Activated naive CD8-positive, alpha-beta T cell treated with anti-CD3 and anti-CD28 coated beads, Interleukin-2, amount 50 U/mL, for 24 hours (primary cell): ENCODE measurements at regions not wholly inside any gene's neighbourhood (a gene's known extent, or its start where the extent isn't known, plus 50 kb on each side); places are given as distances from the start of the nearest gene placed in this dataset.
A peak's percentile ranks its signal among the peaks of the same experiment; 100 is the strongest.

Experiments used
- ATAC-seq: fragments of 150-1000 bp; cut with Tn5 transposase; one replicate; pipeline ENCODE4 v1.10.0; 2021
- DNase-seq: peaks from one replicate; pipeline ENCODE4 v3.0.0; 2021
- H3K27ac Mint-ChIP-seq: one replicate; pipeline ENCODE4 v1.8.0; 2021; ENCODE audit warnings: mild to moderate bottlenecking, mixed read lengths
- H3K27me3 Mint-ChIP-seq: one replicate; pipeline ENCODE4 v1.8.0; 2021; ENCODE audit warnings: mixed read lengths
- H3K36me3 Mint-ChIP-seq: one replicate; pipeline ENCODE4 v1.8.0; 2021; ENCODE audit warnings: low read depth, mixed read lengths
- H3K4me1 Mint-ChIP-seq: one replicate; pipeline ENCODE4 v1.8.0; 2021; ENCODE audit warnings: mixed read lengths
- H3K4me3 Mint-ChIP-seq: one replicate; pipeline ENCODE4 v1.8.0; 2021; ENCODE audit warnings: mild to moderate bottlenecking, moderate library complexity, mixed read lengths
- H3K9me3 Mint-ChIP-seq: one replicate; pipeline ENCODE4 v1.8.0; 2021; ENCODE audit warnings: mixed read lengths

- ATAC-seq, result no peak
- no peaks in the 10 kb centered on the region for H3K27me3 Mint-ChIP-seq
- DNase-seq, result no peak
- no peak overlapping the region for H3K27ac Mint-ChIP-seq
- no peaks in the 10 kb centered on the region for H3K9me3 Mint-ChIP-seq
- H3K4me3 Mint-ChIP-seq, result no peak overlapping the region
- H3K36me3 Mint-ChIP-seq, result no peaks in the 10 kb centered on the region
- peaks cover 15% of the 10 kb centered on the region for H3K4me1 Mint-ChIP-seq
These were observed 55.7 kb upstream of the PHACTR2 start for GRCh38 chr6:143621876-143622605.

- ATAC-seq, result no peak
- H3K9me3 Mint-ChIP-seq, result no peaks in the 10 kb centered on the region
- H3K4me3 Mint-ChIP-seq, result no peak overlapping the region
- H3K27ac Mint-ChIP-seq, result no peak overlapping the region
- DNase-seq, result no peak
- H3K27me3 Mint-ChIP-seq, result no peaks in the 10 kb centered on the region
- H3K4me1 Mint-ChIP-seq, result peaks cover 18% of the 10 kb centered on the region
- H3K36me3 Mint-ChIP-seq, result no peaks in the 10 kb centered on the region
These were observed 56.4 kb upstream of the PHACTR2 start for GRCh38 chr6:143621159-143621873.

- Mint-ChIP-seq H3K36me3 (no peaks in the 10 kb centered on the region), H3K27me3 (no peaks in the 10 kb centered on the region), H3K9me3 (no peaks in the 10 kb centered on the region), H3K4me3 (no peak overlapping the region), H3K4me1 (peaks cover 19% of the 10 kb centered on the region), H3K27ac (no peak overlapping the region)
- DNase-seq, result no peak
- ATAC-seq, result no peak
These were observed 57.3 kb upstream of the PHACTR2 start for GRCh38 chr6:143620447-143620846.

GRCh38 chr6:143619824-143620401 is 57.9 kb upstream of the PHACTR2 start:
- no peak overlapping the region for H3K4me3 Mint-ChIP-seq
- no peak overlapping the region for H3K27ac Mint-ChIP-seq
- no peaks in the 10 kb centered on the region for H3K36me3 Mint-ChIP-seq
- no peaks in the 10 kb centered on the region for H3K9me3 Mint-ChIP-seq
- no peak for DNase-seq
- no peak for ATAC-seq
- no peaks in the 10 kb centered on the region for H3K27me3 Mint-ChIP-seq
- peaks cover 19% of the 10 kb centered on the region for H3K4me1 Mint-ChIP-seq

- ATAC-seq (no peak), DNase-seq (no peak)
- no peaks in the 10 kb centered on the region for H3K9me3 Mint-ChIP-seq
- H3K36me3 Mint-ChIP-seq, result no peaks in the 10 kb centered on the region
- no peaks in the 10 kb centered on the region for H3K27me3 Mint-ChIP-seq
- peaks cover 18% of the 10 kb centered on the region for H3K4me1 Mint-ChIP-seq
- no peak overlapping the region for H3K27ac Mint-ChIP-seq
- H3K4me3 Mint-ChIP-seq, result no peak overlapping the region
These were observed 61.0 kb upstream of the PHACTR2 start for GRCh38 chr6:143616741-143617140.

GRCh38 chr6:143615785-143616184 is 62.0 kb upstream of the PHACTR2 start:
- peak; percentile 61 for ATAC-seq
- Mint-ChIP-seq H3K36me3 (no peaks in the 10 kb centered on the region), H3K9me3 (no peaks in the 10 kb centered on the region), H3K27ac (no peak overlapping the region), H3K4me1 (peaks cover 24% of the 10 kb centered on the region), H3K27me3 (no peaks in the 10 kb centered on the region), H3K4me3 (no peak overlapping the region)
- no peak for DNase-seq

- DNase-seq, result no peak
- H3K36me3 Mint-ChIP-seq, result no peaks in the 10 kb centered on the region
- no peak overlapping the region for H3K27ac Mint-ChIP-seq
- H3K4me3 Mint-ChIP-seq, result no peak overlapping the region
- H3K4me1 Mint-ChIP-seq, result peaks cover 24% of the 10 kb centered on the region
- H3K9me3 Mint-ChIP-seq, result no peaks in the 10 kb centered on the region
- H3K27me3 Mint-ChIP-seq, result no peaks in the 10 kb centered on the region
- no peak for ATAC-seq
These were observed 63.5 kb upstream of the PHACTR2 start for GRCh38 chr6:143614235-143614634.

GRCh38 chr6:143613749-143614148 is 64.0 kb upstream of the PHACTR2 start:
- DNase-seq (no peak), ATAC-seq (no peak)
- Mint-ChIP-seq H3K36me3 (no peaks in the 10 kb centered on the region), H3K9me3 (no peaks in the 10 kb centered on the region), H3K4me1 (peaks cover 24% of the 10 kb centered on the region), H3K27ac (no peak overlapping the region), H3K27me3 (no peaks in the 10 kb centered on the region), H3K4me3 (no peak overlapping the region)

- ATAC-seq (no peak), DNase-seq (no peak)
- H3K36me3 Mint-ChIP-seq, result no peaks in the 10 kb centered on the region
- no peaks in the 10 kb centered on the region for H3K9me3 Mint-ChIP-seq
- H3K27me3 Mint-ChIP-seq, result no peaks in the 10 kb centered on the region
- peaks cover 26% of the 10 kb centered on the region for H3K4me1 Mint-ChIP-seq
- H3K27ac Mint-ChIP-seq, result no peak overlapping the region
- no peak overlapping the region for H3K4me3 Mint-ChIP-seq
These were observed 65.6 kb upstream of the PHACTR2 start for GRCh38 chr6:143612186-143612585.

- H3K4me1 Mint-ChIP-seq, result peaks cover 28% of the 10 kb centered on the region
- no peak overlapping the region for H3K4me3 Mint-ChIP-seq
- H3K27ac Mint-ChIP-seq, result no peak overlapping the region
- no peaks in the 10 kb centered on the region for H3K27me3 Mint-ChIP-seq
- H3K9me3 Mint-ChIP-seq, result no peaks in the 10 kb centered on the region
- DNase-seq (no peak), ATAC-seq (no peak)
- no peaks in the 10 kb centered on the region for H3K36me3 Mint-ChIP-seq
These were observed 66.2 kb upstream of the PHACTR2 start for GRCh38 chr6:143611580-143611979.

GRCh38 chr6:143609972-143610371 is 67.8 kb upstream of the PHACTR2 start:
- H3K27ac Mint-ChIP-seq, result no peak overlapping the region
- no peaks in the 10 kb centered on the region for H3K36me3 Mint-ChIP-seq
- H3K9me3 Mint-ChIP-seq, result no peaks in the 10 kb centered on the region

GRCh38 chr6:143609501-143609900 is 68.3 kb upstream of the PHACTR2 start:
- H3K4me3 Mint-ChIP-seq, result no peak overlapping the region
- no peaks in the 10 kb centered on the region for H3K36me3 Mint-ChIP-seq
- no peaks in the 10 kb centered on the region for H3K27me3 Mint-ChIP-seq
- peaks cover 17% of the 10 kb centered on the region for H3K4me1 Mint-ChIP-seq
- H3K27ac Mint-ChIP-seq, result no peak overlapping the region
- no peak for DNase-seq
- no peak for ATAC-seq
- no peaks in the 10 kb centered on the region for H3K9me3 Mint-ChIP-seq

More at GRCh38 chr6:143609972-143610371, 67.8 kb upstream of the PHACTR2 start:
- Mint-ChIP-seq H3K4me3 (no peak overlapping the region), H3K27me3 (no peaks in the 10 kb centered on the region), H3K4me1 (peaks cover 17% of the 10 kb centered on the region)
- DNase-seq (no peak), ATAC-seq (no peak)

- Mint-ChIP-seq H3K27me3 (no peaks in the 10 kb centered on the region), H3K4me1 (peaks cover 14% of the 10 kb centered on the region), H3K4me3 (no peak overlapping the region), H3K27ac (no peak overlapping the region), H3K36me3 (no peaks in the 10 kb centered on the region), H3K9me3 (no peaks in the 10 kb centered on the region)
- no peak for ATAC-seq
- DNase-seq, result no peak
These were observed 68.9 kb upstream of the PHACTR2 start for GRCh38 chr6:143608906-143609305.

- Mint-ChIP-seq H3K9me3 (no peaks in the 10 kb centered on the region), H3K36me3 (no peaks in the 10 kb centered on the region), H3K4me3 (no peak overlapping the region), H3K4me1 (peaks cover 14% of the 10 kb centered on the region), H3K27me3 (no peaks in the 10 kb centered on the region), H3K27ac (no peak overlapping the region)
- ATAC-seq (no peak), DNase-seq (no peak)
These were observed 69.8 kb upstream of the PHACTR2 start for GRCh38 chr6:143607974-143608373.

- Mint-ChIP-seq H3K27ac (no peak overlapping the region), H3K4me3 (no peak overlapping the region), H3K36me3 (no peaks in the 10 kb centered on the region), H3K9me3 (no peaks in the 10 kb centered on the region), H3K27me3 (no peaks in the 10 kb centered on the region), H3K4me1 (peaks cover 14% of the 10 kb centered on the region)
- no peak for DNase-seq
- ATAC-seq, result peak; percentile 40
These were observed 70.6 kb upstream of the PHACTR2 start for GRCh38 chr6:143607168-143607567.
